SHP77 treated with DMSO at 0.1 percent for 48 hours (cell line): ENCODE measurements at regions not wholly inside any gene's neighbourhood (a gene's known extent, or its start where the extent isn't known, plus 50 kb on each side); places are given as distances from the start of the nearest gene placed in this dataset.
A peak's percentile ranks its signal among the peaks of the same experiment; 100 is the strongest.

ENCODE experiments used
- DNase-seq: peaks from one replicate; lab custom pipeline; 2025; lab: John Stamatoyannopoulos, UW

DNA sequence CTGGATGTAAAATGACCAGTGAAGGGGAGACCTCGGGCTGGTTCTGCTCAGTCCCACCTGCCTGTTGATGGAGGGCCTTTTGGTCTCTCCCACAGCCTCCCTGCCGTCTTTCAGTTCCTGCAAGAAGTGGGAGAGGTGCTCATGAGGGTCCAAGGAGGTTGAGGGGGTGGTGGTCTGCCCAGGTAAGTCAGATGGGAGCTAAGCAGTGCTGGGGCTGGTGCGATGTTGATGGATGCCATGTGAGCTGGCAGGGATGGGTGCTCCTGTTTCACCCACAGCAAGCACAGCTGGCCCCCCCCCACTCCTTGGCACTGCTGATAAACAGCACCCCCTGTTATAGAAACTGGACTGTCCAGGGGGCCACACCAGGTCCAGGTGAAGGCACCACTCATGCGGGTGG lies 145.6 kb downstream of the NSG2 start:
- DNase-seq: no peak

- no peak for DNase-seq
Measured at GRCh38 chr5:174191850-174192655, 146.5 kb downstream of the NSG2 start.

GRCh38 chr5:174192901-174193300 lies 147.4 kb downstream of the NSG2 start:
- DNase-seq: no peak

DNA sequence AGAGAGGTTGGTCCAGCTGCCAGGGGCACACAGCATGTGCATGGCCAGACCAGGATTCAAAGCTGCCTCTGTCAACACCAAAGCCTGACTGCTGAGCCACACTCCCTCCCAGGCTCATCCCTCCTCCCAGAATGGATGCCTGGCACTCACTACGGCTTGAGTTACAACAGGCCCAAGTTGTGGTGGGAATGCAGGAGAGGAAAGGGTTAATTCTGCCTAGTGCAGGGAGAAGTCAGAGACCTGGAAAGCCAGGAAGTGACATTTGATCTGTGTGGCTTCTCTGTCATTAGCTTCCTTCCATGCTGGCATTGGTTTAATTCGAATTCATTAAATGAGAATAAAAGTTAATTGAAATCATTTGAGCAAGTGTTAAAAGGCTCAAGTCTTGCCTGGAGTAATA lies 150.0 kb downstream of the NSG2 start:
- DNase-seq: no peak

GRCh38 chr5:174197929-174198328 lies 152.4 kb downstream of the NSG2 start:
- no peak for DNase-seq

- no peak for DNase-seq
Measured at GRCh38 chr5:174198541-174198940, 153.0 kb downstream of the NSG2 start.

- no peak for DNase-seq
Measured at GRCh38 chr5:174202996-174203395, 157.5 kb downstream of the NSG2 start.

DNA sequence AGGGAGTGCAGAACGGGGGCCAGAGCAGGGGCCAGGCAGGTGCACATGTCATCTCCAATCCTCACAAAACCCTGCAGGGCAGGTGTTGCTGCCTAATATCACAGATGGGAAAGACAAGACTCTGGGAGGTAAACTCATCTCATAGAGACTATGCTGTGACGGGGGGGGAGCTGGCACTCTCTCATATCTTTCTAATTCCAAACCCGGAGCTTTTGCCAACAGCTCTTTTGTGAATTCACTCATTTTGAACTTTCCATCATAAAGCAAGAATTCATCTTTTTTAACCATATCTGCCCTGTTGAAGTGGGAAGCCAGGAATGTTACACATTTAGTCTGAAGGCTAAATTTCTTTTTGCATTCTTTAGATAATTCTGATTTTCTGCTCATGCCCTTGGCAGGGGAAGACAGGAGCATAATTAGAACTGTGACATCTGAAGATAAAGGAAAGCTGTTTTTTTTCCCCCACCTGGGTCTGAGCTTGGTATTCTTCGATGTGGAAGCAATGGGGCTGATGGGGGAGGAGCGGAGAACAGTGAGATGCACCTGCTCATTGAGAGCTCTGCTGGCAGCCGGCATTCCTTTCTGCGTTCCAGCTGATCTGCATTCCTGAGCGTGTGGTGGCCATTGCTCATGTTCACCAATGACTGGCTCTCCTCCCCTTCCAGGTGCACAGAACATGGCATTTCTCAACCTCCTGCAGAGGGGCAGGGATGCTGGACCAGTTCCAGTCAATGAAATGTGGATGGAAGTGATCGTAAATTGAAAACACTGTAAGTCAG lies 159.2 kb downstream of the NSG2 start:
- peak; percentile 12 for DNase-seq

DNA sequence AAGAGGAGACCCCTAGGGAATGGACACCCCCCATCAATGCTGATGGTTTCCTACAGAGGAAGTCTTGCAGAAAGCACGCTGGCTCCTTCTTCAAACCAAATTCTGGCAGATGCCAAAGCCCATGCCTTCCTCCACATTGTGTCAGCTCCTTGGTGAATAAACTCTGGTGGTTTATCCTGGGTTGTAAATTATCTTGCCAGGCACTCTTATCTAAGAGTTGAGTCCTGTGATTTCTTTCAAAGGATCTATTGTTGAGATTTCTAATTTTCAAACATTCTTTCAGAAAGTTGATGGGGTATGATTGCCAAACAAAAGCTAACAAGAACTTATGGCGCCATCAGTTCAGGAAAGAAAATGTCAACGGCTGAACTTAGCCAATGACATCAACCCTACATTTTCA lies 160.4 kb downstream of the NSG2 start:
- DNase-seq: no peak

DNA sequence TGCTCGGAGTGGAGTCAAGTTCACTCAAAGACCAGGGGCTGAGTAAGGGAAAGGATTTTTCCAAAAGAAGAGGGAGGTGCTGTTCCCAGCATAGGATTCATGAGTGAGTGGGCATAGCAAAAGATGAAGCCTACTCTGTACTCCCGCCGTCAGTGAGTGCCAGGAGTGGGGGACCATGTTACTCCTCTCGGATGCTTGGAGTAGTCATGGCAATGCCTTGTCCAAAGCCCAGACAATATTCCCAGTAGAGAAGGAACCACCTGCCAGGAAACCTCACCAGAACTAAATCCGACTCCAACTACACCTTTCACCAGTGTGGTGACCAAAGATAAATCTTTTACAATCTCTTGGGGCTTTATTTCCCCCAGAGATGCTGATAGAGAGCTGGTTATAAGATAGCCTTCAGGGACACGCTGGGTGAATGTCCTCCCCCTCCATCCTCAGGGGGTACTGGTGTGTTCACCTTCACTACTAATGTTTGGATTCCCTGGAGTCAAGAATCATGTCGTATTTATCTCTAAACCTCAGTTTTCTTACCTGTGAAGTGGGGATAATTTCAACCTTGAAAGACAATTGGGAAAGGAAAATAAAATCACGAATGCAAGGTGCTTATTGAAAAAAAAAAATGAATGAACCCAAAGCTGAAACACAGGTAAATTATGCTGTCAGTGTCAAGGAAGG lies 165.2 kb downstream of the NSG2 start:
- DNase-seq: no peak

DNA sequence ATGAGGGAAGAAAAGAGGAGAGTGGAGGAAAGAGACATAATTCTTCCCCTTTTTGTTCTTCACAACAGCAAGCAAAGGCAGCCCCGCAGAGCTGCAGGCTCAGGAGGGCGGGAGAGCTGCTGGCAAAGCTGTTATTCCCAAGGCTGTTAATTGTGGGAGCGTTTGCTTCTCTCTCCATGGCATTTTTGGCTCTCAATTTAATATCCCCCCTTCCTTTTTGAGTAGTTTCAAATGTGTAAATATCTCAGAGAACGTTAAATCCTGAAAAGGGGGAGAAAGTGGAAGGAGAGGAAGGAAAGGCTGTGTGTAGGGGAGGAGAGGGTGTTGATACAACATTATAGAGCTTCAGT lies 165.7 kb downstream of the NSG2 start:
- DNase-seq: no peak

GRCh38 chr5:174217527-174217926 lies 172.0 kb downstream of the NSG2 start:
- no peak for DNase-seq

DNA sequence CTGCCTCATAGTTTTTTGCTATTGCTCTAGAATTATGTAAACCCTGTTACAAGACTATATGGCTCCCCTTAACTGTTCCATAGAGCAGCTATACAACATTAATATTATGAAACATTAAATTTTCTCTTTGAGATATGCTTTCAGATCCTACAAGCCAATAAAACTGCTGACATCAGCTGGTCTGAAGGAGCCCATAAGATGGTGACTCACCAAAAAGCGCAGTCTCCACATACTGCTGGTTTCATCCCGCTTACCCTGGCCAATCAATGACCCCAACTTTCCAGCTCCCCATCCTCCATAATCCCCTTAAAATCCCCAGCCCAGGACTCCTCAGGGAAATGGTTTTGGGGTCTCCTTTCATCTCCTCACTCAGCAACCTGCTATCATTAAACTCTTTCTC lies 172.7 kb downstream of the NSG2 start:
- DNase-seq: no peak

DNA sequence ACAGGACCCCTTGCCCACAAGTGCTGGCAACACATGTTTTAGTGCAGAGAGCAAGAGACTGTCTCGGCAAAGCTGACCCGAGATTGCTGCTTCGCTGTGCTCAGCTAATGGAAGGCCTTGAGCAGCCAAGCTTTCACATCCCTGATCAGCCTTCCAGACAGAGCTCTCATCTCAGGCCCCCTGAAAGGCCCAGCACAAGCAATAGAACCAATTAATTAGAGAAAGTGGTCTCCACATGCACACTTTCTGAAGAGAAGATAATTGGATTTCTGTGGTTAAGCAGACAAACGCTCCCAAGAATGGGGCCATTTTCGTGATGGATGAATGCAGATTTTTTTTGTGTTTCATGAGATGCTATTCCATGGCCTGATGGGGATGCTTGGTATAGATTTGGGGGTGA lies 174.9 kb downstream of the NSG2 start:
- no peak for DNase-seq

DNA sequence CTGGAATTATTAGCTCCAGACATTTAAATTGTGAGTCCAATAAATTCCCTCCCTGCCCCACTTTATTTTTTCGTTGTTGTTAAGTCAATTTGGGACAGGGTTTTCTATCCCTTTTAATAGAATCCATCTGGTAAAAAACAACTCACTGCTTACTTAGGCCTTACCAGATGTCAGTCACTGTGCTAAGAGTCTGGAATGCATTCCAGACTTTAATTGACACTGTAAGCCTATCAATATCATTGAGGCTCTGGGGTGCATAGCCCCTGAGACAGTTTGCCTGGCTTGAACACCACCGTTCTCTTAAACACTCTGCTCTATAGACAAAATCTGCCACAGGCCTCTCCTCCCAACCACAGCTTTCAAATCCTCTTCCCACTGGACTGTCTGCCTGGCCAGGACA lies 175.9 kb downstream of the NSG2 start:
- DNase-seq: no peak

GRCh38 chr5:174221946-174222345 lies 176.4 kb downstream of the NSG2 start:
- DNase-seq: no peak

DNA sequence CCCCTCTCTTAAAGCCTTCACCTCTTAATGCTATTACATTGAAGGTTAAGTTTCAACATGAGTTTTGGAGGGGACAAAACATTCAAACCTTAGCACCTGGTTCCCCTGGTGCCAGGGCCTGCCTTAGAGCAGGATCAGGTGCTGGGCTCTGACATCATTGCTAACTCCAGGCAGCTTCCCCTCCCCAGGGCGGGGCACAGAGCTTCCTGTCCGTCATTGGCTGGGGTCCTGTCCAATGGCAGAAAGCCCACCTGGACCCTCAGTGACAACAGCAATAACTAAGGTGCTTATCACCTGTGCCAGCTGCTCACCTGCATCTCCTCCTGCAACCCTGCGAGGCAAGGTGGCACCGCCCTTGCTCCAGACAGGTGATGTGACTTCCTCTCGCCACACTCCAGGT lies 177.4 kb downstream of the NSG2 start:
- no peak for DNase-seq

DNA sequence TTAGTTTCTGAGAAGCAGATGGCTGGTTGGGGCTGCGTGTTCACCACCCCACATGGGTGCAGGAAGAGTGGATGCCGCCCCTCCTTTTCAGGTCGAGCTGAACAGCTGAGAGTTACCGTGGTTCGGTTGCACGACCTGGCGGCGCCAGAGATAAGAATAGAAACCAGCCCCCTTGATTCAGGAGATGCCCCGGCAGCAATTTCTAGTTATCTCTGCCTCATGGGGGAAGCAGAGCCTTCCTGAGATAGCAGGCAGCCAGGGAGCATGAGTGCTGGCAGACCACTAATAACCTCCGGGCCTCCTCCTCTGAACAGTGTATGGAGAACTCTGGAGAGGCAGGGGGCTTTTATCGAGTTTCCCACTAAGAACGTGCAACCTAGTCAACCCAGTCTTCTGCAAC lies 177.8 kb downstream of the NSG2 start:
- DNase-seq: no peak

- no peak for DNase-seq
Measured at GRCh38 chr5:174229068-174229467, 183.6 kb downstream of the NSG2 start.

DNA sequence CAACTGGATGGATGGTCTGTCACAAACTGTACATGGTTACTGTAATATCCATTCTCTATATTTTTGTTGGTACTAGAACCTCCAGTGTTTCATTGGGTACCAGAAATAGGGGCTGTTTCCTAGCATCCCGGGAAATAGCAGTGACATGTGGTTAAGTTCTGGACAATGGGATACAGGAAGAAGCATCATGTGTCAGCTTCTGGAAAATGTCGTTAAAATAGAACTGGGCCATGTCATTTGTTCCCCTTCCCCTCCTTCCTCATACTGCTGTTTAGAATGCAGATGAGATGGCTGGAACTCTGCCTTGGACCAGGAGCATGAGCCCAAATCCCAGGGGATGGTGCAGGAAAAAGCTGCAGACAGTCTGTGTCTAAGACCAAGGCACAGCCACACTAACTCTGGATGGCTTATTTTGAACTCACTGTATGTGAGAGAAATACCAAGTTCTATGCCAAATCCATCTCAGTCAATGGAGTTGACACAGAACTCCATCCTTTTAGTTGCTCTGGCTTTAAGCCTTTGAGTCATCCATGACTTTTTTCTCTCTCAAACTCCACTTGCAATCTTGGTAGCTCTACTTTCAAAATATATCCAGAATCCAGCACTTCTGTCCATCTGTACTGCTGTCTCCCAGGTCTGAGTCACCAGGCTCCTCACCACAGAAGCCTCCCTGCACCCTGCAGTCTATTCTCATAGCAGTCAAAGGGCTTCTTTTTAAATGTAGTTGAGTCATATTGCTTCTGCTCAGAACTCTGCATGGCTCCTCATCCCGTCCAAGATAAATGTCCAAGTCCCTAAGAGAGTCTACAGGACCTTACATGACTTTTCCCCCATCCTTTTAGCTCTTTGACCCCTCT lies 184.2 kb downstream of the NSG2 start:
- no peak for DNase-seq

DNA sequence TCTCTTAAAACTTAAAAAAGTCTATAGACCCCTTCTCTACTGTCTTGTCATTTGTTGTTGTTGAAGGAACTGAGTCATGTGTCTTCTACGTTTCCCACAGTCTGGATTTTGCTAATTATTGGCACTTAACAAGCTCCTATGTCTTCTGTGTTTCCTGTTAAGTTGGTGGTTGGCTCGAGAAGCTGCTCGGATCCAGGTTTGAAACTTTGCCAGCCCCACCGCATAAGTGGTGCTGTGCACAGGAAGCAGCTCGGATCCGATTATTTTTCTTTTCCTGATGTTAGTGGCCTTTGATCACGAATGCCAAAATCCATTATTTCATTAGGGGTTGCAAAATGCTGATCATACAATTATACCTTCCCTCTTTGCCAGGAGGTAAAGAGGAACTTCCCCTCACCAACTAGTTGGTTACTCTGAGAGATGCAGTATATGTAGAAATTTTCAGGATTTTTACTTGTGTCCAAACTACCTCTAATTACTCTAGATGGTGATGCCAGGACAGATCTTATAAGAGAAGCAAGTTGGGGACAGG lies 186.5 kb downstream of the NSG2 start:
- DNase-seq: no peak

DNA sequence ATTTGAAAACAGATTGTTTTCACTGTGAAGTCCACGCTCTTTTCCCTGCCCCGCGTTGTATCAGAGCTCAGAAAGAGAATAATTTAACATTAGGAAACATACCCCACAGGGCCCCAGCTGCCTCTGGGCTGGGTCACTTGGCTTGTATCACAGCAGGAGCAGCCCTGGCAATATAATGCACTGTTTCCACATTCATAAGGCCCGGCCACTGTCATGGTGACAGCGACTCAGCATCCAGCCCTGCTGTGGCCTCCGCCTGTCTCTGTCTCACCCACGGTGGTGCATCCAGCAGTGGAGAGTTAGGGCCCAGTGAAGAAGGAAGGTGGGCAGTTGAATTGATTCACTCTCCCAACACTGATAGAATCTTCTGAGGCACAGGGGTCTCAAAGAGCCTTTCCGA lies 188.9 kb downstream of the NSG2 start:
- no peak for DNase-seq
